Left lung (tissue), 4 donors: ENCODE measurements at regions not wholly inside any gene's neighbourhood (a gene's known extent, or its start where the extent isn't known, plus 50 kb on each side); places are given as distances from the start of the nearest gene placed in this dataset.

Source experiments
- ATAC-seq: fragments of 200-7000 bp; cut with Tn5 transposase; one replicate; pipeline ENCODE4 v1.9.1; 2020; ENCODE audit warnings: moderate library complexity
- DNase-seq, 4 donors: peaks; one replicate each; pipeline ENCODE4 v3.0.0-alpha.2; 2013 to 2020
- H3K27ac ChIP-seq, 2 donors: fragments of 200-600 bp; sonication (generic) in 1 of 2; one replicate each; pipeline versions ENCODE4 v1.5.0 to v1.8.0; 2020 to 2021
- H3K27me3 ChIP-seq, 2 donors: fragments of 200-600 bp; sonication (generic) in 1 of 2; one replicate each; pipeline versions ENCODE4 v1.5.0 to v1.8.0; 2020 to 2021
- H3K36me3 ChIP-seq, 2 donors: fragments of 200-600 bp; sonication (generic) in 1 of 2; one replicate each; pipeline versions ENCODE4 v1.5.0 to v1.8.0; 2020 to 2021
- H3K4me1 ChIP-seq, 2 donors: fragments of 200-600 bp; one replicate each; pipeline ENCODE4 v1.8.0; 2021
- H3K4me3 ChIP-seq, 2 donors: fragments of 200-600 bp; sonication (generic) in 1 of 2; one replicate each; pipeline versions ENCODE4 v1.5.0 to v1.8.0; 2020 to 2021; ENCODE audit warnings: mild to moderate bottlenecking in 1 of 2
- H3K9me3 ChIP-seq, 2 donors: fragments of 200-600 bp; sonication (generic) in 1 of 2; one replicate each; pipeline versions ENCODE4 v1.5.0 to v1.8.0; 2020 to 2021
- intact Hi-C, 2 donors: fragments of 100-400 bp; cut with DNase I; formaldehyde crosslinking; loops; one replicate each; pipeline versions ENCODE4 v1.11.2 to v1.14.2; 2022
- TF ChIP-seq, protein P1 (sequence below), 2 donors: fragments of 200-600 bp; sonication (generic) in 1 of 2; IDR thresholded peaks; one replicate each; pipeline versions ENCODE4 v1.5.0 to v1.8.0; 2021; ENCODE audit warnings: antibody characterized with exemption in 2 of 2
- donor health status: DM: no; HTN: yes; CAD: no.
- donor health status: DM: no; HTN: no; CAD: no.

GRCh38 chr2:13462464-13462863 is 745.7 kb downstream of the TRIB2 start:
- no peaks in the 10 kb centered on the region for H3K36me3 ChIP-seq
- TF ChIP-seq, protein P1, sequence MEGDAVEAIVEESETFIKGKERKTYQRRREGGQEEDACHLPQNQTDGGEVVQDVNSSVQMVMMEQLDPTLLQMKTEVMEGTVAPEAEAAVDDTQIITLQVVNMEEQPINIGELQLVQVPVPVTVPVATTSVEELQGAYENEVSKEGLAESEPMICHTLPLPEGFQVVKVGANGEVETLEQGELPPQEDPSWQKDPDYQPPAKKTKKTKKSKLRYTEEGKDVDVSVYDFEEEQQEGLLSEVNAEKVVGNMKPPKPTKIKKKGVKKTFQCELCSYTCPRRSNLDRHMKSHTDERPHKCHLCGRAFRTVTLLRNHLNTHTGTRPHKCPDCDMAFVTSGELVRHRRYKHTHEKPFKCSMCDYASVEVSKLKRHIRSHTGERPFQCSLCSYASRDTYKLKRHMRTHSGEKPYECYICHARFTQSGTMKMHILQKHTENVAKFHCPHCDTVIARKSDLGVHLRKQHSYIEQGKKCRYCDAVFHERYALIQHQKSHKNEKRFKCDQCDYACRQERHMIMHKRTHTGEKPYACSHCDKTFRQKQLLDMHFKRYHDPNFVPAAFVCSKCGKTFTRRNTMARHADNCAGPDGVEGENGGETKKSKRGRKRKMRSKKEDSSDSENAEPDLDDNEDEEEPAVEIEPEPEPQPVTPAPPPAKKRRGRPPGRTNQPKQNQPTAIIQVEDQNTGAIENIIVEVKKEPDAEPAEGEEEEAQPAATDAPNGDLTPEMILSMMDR (IDR thresholded peaks at IDR 0.05), result no peak
- H3K27ac ChIP-seq, result no peak overlapping the region
- intact Hi-C loops, result no loop called here
- H3K27me3 ChIP-seq, result no peaks in the 10 kb centered on the region
- no peak overlapping the region for H3K4me3 ChIP-seq
- H3K9me3 ChIP-seq, result no peaks in the 10 kb centered on the region
- DNase-seq, result no peak
- H3K4me1 ChIP-seq, result no peaks in the 10 kb centered on the region
- ATAC-seq, result no peak

- no peak for ATAC-seq
Measured at GRCh38 chr2:13466076-13466475, 749.3 kb downstream of the TRIB2 start.

DNA sequence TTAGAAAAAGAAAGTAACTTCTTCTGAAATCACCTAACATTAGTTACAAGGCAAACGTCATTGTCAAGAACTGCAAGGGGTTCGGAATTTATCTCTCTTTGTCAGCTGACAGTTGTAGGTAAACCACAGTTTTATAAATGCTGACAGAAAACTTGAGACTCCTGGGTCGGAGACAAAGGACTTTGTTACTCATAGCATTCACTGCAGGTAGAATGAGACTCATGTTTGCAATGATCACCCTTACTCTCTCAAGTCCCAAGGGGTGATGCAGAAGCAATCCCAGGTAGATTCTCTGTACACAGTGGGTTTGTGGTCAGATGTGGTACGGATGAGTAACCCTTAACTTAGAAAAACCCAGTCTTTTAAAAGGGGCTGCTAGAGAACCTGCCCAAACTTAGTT is 757.8 kb downstream of the TRIB2 start:
- Histone ChIP-seq H3K9me3 (no peaks in the 10 kb centered on the region), H3K27ac (no peak overlapping the region), H3K4me3 (no peak overlapping the region), H3K4me1 (no peaks in the 10 kb centered on the region), H3K36me3 (no peaks in the 10 kb centered on the region), H3K27me3 (no peaks in the 10 kb centered on the region)
- ATAC-seq (no peak), DNase-seq (no peak)
- intact Hi-C loops, result no loop called here
- TF ChIP-seq, protein P1 (IDR thresholded peaks at IDR 0.05), result no peak

More at GRCh38 chr2:13466076-13466475, 749.3 kb downstream of the TRIB2 start:
- H3K4me3 ChIP-seq, result no peak overlapping the region
- TF ChIP-seq, protein P1 (IDR thresholded peaks at IDR 0.05), result no peak
- intact Hi-C loops, result no loop called here
- H3K36me3 ChIP-seq, result no peaks in the 10 kb centered on the region
- no peaks in the 10 kb centered on the region for H3K4me1 ChIP-seq
- no peak overlapping the region for H3K27ac ChIP-seq
- DNase-seq, result no peak
- no peaks in the 10 kb centered on the region for H3K27me3 ChIP-seq
- H3K9me3 ChIP-seq, result no peaks in the 10 kb centered on the region

DNA sequence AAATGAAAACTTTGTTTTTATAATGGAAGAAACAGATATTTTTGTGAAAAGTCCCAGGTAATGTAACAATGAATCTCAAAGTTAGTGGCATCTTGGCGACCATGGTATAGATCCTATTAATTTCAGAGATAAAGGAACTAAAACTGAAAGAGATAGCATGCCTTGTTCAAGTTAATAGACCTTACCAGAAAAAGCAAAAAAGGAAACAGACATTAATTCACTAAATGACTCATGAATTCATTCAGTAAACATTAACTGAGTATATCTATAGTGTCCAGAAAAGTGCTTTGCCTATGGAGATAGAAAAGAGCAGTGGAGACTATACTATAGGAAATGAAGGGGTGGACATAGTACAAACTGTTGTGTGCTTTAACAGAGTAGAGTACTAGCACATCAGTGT is 763.3 kb downstream of the TRIB2 start:
- H3K4me3 ChIP-seq, result no peak overlapping the region
- intact Hi-C loops, result no loop called here
- H3K9me3 ChIP-seq, result no peaks in the 10 kb centered on the region
- no peak overlapping the region for H3K27ac ChIP-seq
- no peaks in the 10 kb centered on the region for H3K27me3 ChIP-seq
- TF ChIP-seq, protein P1 (IDR thresholded peaks at IDR 0.05), result no peak
- H3K4me1 ChIP-seq, result no peaks in the 10 kb centered on the region
- no peak for DNase-seq
- no peaks in the 10 kb centered on the region for H3K36me3 ChIP-seq
- ATAC-seq, result no peak

DNA sequence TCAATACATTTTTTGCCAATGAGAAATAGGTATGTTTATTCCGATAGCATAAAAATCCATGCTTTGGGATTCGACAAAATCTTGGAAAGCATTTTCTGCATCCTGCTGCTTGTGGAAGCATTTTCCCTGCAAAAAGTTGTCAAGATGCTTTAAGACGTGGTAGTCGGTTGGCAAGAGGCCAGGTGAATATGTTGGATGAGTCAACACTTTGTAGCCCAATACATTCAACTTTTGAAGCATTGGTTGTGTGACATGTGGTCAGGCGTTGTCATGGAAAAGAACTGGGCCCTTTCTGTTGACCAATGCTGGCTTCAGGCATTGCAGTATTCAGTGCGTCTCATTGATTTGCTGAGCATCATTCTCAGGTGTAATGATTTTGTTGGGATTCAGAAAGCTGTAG is 764.5 kb downstream of the TRIB2 start:
- Histone ChIP-seq H3K4me1 (no peaks in the 10 kb centered on the region), H3K4me3 (no peak overlapping the region), H3K36me3 (no peaks in the 10 kb centered on the region), H3K9me3 (no peaks in the 10 kb centered on the region), H3K27ac (no peak overlapping the region), H3K27me3 (no peaks in the 10 kb centered on the region)
- DNase-seq (no peak), ATAC-seq (no peak)
- intact Hi-C loops, result no loop called here
- TF ChIP-seq, protein P1 (IDR thresholded peaks at IDR 0.05), result no peak
